ENCODE measurements at regions not wholly inside any gene's neighbourhood (a gene's known extent, or its start where the extent isn't known, plus 50 kb on each side); places are given as distances from the start of the nearest gene placed in this dataset.

- TF ChIP-seq, protein P1, sequence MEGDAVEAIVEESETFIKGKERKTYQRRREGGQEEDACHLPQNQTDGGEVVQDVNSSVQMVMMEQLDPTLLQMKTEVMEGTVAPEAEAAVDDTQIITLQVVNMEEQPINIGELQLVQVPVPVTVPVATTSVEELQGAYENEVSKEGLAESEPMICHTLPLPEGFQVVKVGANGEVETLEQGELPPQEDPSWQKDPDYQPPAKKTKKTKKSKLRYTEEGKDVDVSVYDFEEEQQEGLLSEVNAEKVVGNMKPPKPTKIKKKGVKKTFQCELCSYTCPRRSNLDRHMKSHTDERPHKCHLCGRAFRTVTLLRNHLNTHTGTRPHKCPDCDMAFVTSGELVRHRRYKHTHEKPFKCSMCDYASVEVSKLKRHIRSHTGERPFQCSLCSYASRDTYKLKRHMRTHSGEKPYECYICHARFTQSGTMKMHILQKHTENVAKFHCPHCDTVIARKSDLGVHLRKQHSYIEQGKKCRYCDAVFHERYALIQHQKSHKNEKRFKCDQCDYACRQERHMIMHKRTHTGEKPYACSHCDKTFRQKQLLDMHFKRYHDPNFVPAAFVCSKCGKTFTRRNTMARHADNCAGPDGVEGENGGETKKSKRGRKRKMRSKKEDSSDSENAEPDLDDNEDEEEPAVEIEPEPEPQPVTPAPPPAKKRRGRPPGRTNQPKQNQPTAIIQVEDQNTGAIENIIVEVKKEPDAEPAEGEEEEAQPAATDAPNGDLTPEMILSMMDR (IDR thresholded peaks at IDR 0.05): no peak
- no peak for TF ChIP-seq POLR2AphosphoS5 (IDR thresholded peaks at IDR 0.05)
These were observed 134.9 kb upstream of the GORAB start for GRCh38 chr1:170397061-170397460.
